Gastrocnemius medialis (tissue), 4 donors: ENCODE measurements at regions not wholly inside any gene's neighbourhood (a gene's known extent, or its start where the extent isn't known, plus 50 kb on each side); places are given as distances from the start of the nearest gene placed in this dataset.
A peak's percentile ranks its signal among the peaks of the same experiment; 100 is the strongest.
"Not testable (repeated sequence)": the region's sequence is repeated elsewhere in the genome, so short reads cannot be mapped to it uniquely, and the experiment has no call there.

Source experiments
- ATAC-seq, 2 donors: fragments of 150-250 bp; one replicate each; pipeline ENCODE4 v1.9.1; 2016
- DNase-seq, 2 donors: peaks; one replicate each; pipeline ENCODE4 v3.0.0-alpha.2; 2019
- H3K27ac ChIP-seq, 4 donors: fragments of 200-600 bp; sonication (generic); 1 replicate in 1 of 4; 2 replicates in 3 of 4; pipeline ENCODE4 v1.5.1; 2016 to 2018; ENCODE audit warnings: mild to moderate bottlenecking in 2 of 4, moderate library complexity in 1 of 4
- H3K27me3 ChIP-seq, 3 donors: fragments of 200-600 bp; sonication (generic) in 2 of 3; 1 replicate in 1 of 3; 2 replicates in 2 of 3; pipeline versions ENCODE4 v1.5.1 to v1.6.0; 2016 to 2019; ENCODE audit warnings: mild to moderate bottlenecking in 1 of 3, moderate library complexity in 1 of 3
- H3K36me3 ChIP-seq, 2 donors: fragments of 200-600 bp; sonication (generic) in 1 of 2; one replicate each; pipeline ENCODE4 v1.5.1; 2017 to 2018
- H3K4me1 ChIP-seq, 2 donors: fragments of 200-600 bp; sonication (generic) in 1 of 2; one replicate each; pipeline ENCODE4 v1.5.1; 2016 to 2017; ENCODE audit warnings: mild to moderate bottlenecking in 2 of 2
- H3K4me3 ChIP-seq, 4 donors: fragments of 200-600 bp; sonication (generic) in 3 of 4; 1 replicate in 1 of 4; 2 replicates in 3 of 4; pipeline ENCODE4 v1.5.1; 2016 to 2019; ENCODE audit warnings: mild to moderate bottlenecking in 2 of 4
- H3K9me3 ChIP-seq, 3 donors: fragments of 200-600 bp; sonication (generic) in 2 of 3; 1 replicate in 1 of 3; 2 replicates in 2 of 3; pipeline ENCODE4 v1.5.1; 2016 to 2019
- POLR2A ChIP-seq, 2 donors: fragments of 450-650 bp; IDR thresholded peaks; one replicate each; pipeline ENCODE4 v1.6.1; 2017; ENCODE audit warnings: antibody characterized with exemption in 2 of 2, mild to moderate bottlenecking in 2 of 2, moderate library complexity in 2 of 2
- in situ Hi-C, 4 donors: fragments of 200-750 bp; cut with MboI; loops; one replicate each; pipeline versions ENCODE4 v1.15.0 to v1.8.0; 2017; ENCODE audit warnings: low sequenced_read_pairs in 4 of 4
- intact Hi-C: fragments of 100-400 bp; cut with DNase I; formaldehyde crosslinking; loops from one replicate; pipeline ENCODE4 v1.15.1; 2023; ENCODE audit warnings: low total_unique reads
- TF ChIP-seq, protein P1 (sequence below), 5 experiments: fragments of 450-650 bp in 3 of 5; fragments of 200-600 bp in 2 of 5; sonication (generic) in 2 of 5; IDR thresholded peaks in 4 of 5; conservative IDR thresholded peaks in 1 of 5; 1 replicate in 4 of 5; 2 replicates in 1 of 5; pipeline ENCODE4 v1.5.1; 2016 to 2019; ENCODE audit warnings: antibody characterized with exemption in 5 of 5, mild to moderate bottlenecking in 3 of 5, moderate library complexity in 3 of 5

DNA sequence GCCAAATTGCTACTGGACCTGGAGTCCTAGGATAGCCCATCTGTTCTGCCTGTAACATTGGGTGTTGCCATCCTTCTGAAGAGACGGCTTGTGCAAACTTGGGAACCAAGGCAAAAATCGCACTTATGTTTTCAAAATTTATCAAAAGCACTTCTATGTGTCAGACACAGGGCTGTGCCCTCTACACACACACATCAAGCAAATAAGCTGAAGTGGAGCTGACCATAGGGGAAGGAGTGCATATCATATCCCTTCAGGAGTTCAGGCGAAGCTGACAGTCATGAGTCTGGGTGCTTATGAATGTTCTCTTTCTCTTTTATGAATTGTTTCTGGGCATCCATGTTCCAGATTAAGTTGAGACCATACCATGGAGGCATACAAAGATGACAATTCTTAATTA is 247.9 kb downstream of the CYRIA start:
- Histone ChIP-seq H3K36me3 (no peaks in the 10 kb centered on the region), H3K27ac (no peak overlapping the region), H3K27me3 (no peaks in the 10 kb centered on the region), H3K4me3 (no peak overlapping the region), H3K4me1 (peaks cover 0 to 13% of the 10 kb centered on the region in 2 donors), H3K9me3 (no peaks in the 10 kb centered on the region)
- no peak for TF ChIP-seq POLR2A (IDR thresholded peaks at IDR 0.05)
- TF ChIP-seq, protein P1, sequence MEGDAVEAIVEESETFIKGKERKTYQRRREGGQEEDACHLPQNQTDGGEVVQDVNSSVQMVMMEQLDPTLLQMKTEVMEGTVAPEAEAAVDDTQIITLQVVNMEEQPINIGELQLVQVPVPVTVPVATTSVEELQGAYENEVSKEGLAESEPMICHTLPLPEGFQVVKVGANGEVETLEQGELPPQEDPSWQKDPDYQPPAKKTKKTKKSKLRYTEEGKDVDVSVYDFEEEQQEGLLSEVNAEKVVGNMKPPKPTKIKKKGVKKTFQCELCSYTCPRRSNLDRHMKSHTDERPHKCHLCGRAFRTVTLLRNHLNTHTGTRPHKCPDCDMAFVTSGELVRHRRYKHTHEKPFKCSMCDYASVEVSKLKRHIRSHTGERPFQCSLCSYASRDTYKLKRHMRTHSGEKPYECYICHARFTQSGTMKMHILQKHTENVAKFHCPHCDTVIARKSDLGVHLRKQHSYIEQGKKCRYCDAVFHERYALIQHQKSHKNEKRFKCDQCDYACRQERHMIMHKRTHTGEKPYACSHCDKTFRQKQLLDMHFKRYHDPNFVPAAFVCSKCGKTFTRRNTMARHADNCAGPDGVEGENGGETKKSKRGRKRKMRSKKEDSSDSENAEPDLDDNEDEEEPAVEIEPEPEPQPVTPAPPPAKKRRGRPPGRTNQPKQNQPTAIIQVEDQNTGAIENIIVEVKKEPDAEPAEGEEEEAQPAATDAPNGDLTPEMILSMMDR (IDR thresholded peaks at IDR 0.05 in 4 of 5, conservative IDR thresholded peaks at IDR 0.05 in 1 of 5) = no peak
- DNase-seq (no peak), ATAC-seq (no peak)
- intact Hi-C loops (no loop called here), in situ Hi-C loops (no loop called here)

GRCh38 chr2:16416651-16417050 is 249.0 kb downstream of the CYRIA start:
- in situ Hi-C loops (no loop called here), intact Hi-C loops (no loop called here)
- ATAC-seq (no peak), DNase-seq (no peak)
- Histone ChIP-seq H3K4me3 (no peak overlapping the region), H3K9me3 (no peaks in the 10 kb centered on the region), H3K27me3 (no peaks in the 10 kb centered on the region), H3K4me1 (peaks cover 0 to 14% of the 10 kb centered on the region in 2 donors), H3K27ac (no peak overlapping the region), H3K36me3 (no peaks in the 10 kb centered on the region)
- TF ChIP-seq, protein P1 (IDR thresholded peaks at IDR 0.05 in 4 of 5, conservative IDR thresholded peaks at IDR 0.05 in 1 of 5) = no peak
- no peak for TF ChIP-seq POLR2A (IDR thresholded peaks at IDR 0.05)

DNA sequence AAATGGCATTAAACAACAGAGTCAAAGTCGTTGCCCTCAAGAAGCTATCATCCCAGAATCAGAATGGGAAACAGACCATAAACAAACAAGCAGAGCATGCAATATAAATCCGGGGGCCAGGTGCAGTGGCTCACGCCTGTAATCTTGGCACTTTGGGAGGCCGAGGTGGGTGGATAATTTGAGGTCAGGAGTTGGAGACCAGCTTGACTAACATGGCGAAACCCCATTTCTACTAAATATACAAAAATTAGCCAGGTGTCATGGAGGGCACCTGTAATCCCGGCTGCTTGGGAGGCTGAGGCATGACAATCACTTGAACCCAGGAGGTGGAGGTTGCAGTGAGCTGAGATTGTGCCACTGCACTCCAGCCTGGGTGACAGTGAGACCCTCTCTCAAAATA is 249.8 kb downstream of the CYRIA start:
- intact Hi-C loops, H3K4me3 ChIP-seq, H3K27ac ChIP-seq, H3K9me3 ChIP-seq, DNase-seq, ATAC-seq, H3K27me3 ChIP-seq, H3K36me3 ChIP-seq, in situ Hi-C loops: not testable (repeated sequence)
- peaks cover 0 to 14% of the 10 kb centered on the region in 2 donors for H3K4me1 ChIP-seq

GRCh38 chr2:16413947-16414346 is 251.7 kb downstream of the CYRIA start:
- peaks cover 0 to 14% of the 10 kb centered on the region in 2 donors for H3K4me1 ChIP-seq
- DNase-seq (no peak), ATAC-seq (no peak)
- no peaks in the 10 kb centered on the region for H3K9me3 ChIP-seq
- H3K27ac ChIP-seq = peak overlapping the region in 1 of 4 donors; percentile 63
- H3K27me3 ChIP-seq = no peaks in the 10 kb centered on the region
- H3K36me3 ChIP-seq = no peaks in the 10 kb centered on the region
- in situ Hi-C loops (no loop called here), intact Hi-C loops (no loop called here)
- H3K4me3 ChIP-seq = no peak overlapping the region
- TF ChIP-seq, protein P1 (IDR thresholded peaks at IDR 0.05 in 4 of 5, conservative IDR thresholded peaks at IDR 0.05 in 1 of 5) = no peak
- TF ChIP-seq POLR2A (IDR thresholded peaks at IDR 0.05) = no peak

DNA sequence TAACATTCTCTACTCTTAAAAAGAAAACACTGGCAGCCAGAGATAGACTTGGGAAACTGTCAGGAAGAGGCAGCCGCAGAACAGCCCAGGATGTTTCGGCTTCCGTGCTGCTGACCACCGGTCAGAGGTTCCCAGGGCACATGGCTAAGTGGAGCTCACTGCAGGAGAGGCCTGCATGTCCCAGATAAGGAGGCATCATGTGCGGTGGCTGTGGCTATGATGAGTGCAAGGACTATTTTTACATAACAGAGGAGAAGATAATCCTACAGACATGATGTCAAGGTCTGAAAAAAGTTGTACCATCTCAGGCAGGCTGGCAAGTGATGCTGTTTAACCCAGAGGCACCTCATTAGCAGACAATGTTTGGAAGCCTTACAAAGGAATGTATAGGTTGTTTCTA is 252.3 kb downstream of the CYRIA start:
- Histone ChIP-seq H3K36me3 (no peaks in the 10 kb centered on the region), H3K27me3 (no peaks in the 10 kb centered on the region), H3K27ac (peak overlapping the region in 3 of 4 donors; percentile 54 to 63 (median 62)), H3K9me3 (no peaks in the 10 kb centered on the region), H3K4me1 (peaks cover 0 to 14% of the 10 kb centered on the region in 2 donors), H3K4me3 (no peak overlapping the region)
- in situ Hi-C loops (no loop called here), intact Hi-C loops (no loop called here)
- ATAC-seq = peak; percentile 94 to 96
- TF ChIP-seq, protein P1 (IDR thresholded peaks at IDR 0.05 in 4 of 5, conservative IDR thresholded peaks at IDR 0.05 in 1 of 5) = no peak
- TF ChIP-seq POLR2A (IDR thresholded peaks at IDR 0.05) = no peak
- peak; percentile 34 to 64 for DNase-seq
